ENCODE measurements at regions not wholly inside any gene's neighbourhood (a gene's known extent, or its start where the extent isn't known, plus 50 kb on each side); places are given as distances from the start of the nearest gene placed in this dataset.

DNA sequence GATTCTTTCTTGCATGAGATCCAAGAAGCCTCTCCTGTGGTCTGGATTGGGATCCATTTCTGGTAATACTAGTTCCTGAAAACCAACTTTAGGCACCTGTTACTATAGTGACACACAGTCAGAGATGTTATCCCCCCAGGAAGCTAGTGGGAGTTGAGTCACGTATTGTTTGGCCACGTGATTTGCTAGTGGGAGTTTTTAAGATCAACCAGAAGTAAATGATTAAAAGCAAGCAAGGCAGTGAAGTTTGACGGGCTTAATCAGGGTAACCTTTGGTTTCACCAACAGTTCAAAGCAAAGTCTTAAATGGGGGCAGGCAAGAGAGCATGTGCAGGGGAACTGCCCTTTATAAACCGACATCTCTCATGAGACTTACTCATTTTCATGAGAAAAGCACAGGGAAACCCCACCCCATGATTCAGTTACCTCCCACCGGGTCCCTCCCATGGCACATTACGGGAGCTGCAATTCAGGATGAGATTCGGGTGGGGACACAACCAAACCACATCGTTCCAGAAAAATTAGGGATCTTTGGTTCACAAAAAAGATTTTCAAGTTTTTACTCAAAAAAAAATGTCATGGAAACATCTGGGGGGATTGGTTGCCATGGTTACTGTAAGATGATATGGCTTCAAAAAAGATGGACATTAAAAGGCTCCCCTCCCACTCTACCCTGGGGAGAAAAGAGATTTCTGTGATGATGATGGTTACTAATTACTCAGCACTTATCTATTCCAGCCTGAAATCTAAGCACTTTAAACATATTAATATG lies 483.1 kb upstream of the ERCC4 start (continued):
- TF ChIP-seq, protein P1, sequence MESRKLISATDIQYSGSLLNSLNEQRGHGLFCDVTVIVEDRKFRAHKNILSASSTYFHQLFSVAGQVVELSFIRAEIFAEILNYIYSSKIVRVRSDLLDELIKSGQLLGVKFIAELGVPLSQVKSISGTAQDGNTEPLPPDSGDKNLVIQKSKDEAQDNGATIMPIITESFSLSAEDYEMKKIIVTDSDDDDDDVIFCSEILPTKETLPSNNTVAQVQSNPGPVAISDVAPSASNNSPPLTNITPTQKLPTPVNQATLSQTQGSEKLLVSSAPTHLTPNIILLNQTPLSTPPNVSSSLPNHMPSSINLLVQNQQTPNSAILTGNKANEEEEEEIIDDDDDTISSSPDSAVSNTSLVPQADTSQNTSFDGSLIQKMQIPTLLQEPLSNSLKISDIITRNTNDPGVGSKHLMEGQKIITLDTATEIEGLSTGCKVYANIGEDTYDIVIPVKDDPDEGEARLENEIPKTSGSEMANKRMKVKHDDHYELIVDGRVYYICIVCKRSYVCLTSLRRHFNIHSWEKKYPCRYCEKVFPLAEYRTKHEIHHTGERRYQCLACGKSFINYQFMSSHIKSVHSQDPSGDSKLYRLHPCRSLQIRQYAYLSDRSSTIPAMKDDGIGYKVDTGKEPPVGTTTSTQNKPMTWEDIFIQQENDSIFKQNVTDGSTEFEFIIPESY (IDR thresholded peaks at IDR 0.05) = 0 out of 2 replicates have a peak, but pooled peaks have one; percentile 3
- TF ChIP-seq NFYB (IDR thresholded peaks at IDR 0.05; ENCODE audit: insufficient read depth, low read depth, low read length) (no peak), CBX5 (IDR thresholded peaks at IDR 0.05; ENCODE audit: low read depth) (no peak), MTA2 (IDR thresholded peaks at IDR 0.05; ENCODE audit: low read depth) (peak; percentile 90), RFX5 (IDR thresholded peaks at IDR 0.05; ENCODE audit: low read depth, low read length) (no peak), SUZ12 (IDR thresholded peaks at IDR 0.05; ENCODE audit: unreplicated experiment) (no peak), EGR1 (IDR thresholded peaks at IDR 0.05; ENCODE audit: borderline replicate concordance in 1 of 2, low read depth in 2 of 2, low read length in 2 of 2) (0 out of 3 replicates have a peak, but pooled peaks of 1 of the 2 experiments have one; percentile 9), MYB (IDR thresholded peaks at IDR 0.05; ENCODE audit: borderline replicate concordance, low read depth, low read length) (0 out of 2 replicates have a peak, but pooled peaks have one; percentile 72), NRF1 (conservative IDR thresholded peaks at IDR 0.05; ENCODE audit: low read depth, low read length) (no peak), HDGF (IDR thresholded peaks at IDR 0.05) (0 out of 2 replicates have a peak, but pooled peaks have one; percentile 11), IRF5 (IDR thresholded peaks at IDR 0.05; ENCODE audit: borderline replicate concordance) (no peak), TARDBP (IDR thresholded peaks at IDR 0.05; ENCODE audit: borderline replicate concordance) (no peak), IRF4 (IDR thresholded peaks at IDR 0.05; ENCODE audit: low read depth, low read length) (peak; percentile 37; the same call in 1 of the 2 replicates), DPF2 (IDR thresholded peaks at IDR 0.05) (peak; percentile 84), NR2C1 (IDR thresholded peaks at IDR 0.05) (no peak), BCL3 (IDR thresholded peaks at IDR 0.05; ENCODE audit: borderline replicate concordance, insufficient read depth, low read depth, low read length, poor library complexity, severe bottlenecking) (peak; percentile 91)
- TF ChIP-seq, protein P2, sequence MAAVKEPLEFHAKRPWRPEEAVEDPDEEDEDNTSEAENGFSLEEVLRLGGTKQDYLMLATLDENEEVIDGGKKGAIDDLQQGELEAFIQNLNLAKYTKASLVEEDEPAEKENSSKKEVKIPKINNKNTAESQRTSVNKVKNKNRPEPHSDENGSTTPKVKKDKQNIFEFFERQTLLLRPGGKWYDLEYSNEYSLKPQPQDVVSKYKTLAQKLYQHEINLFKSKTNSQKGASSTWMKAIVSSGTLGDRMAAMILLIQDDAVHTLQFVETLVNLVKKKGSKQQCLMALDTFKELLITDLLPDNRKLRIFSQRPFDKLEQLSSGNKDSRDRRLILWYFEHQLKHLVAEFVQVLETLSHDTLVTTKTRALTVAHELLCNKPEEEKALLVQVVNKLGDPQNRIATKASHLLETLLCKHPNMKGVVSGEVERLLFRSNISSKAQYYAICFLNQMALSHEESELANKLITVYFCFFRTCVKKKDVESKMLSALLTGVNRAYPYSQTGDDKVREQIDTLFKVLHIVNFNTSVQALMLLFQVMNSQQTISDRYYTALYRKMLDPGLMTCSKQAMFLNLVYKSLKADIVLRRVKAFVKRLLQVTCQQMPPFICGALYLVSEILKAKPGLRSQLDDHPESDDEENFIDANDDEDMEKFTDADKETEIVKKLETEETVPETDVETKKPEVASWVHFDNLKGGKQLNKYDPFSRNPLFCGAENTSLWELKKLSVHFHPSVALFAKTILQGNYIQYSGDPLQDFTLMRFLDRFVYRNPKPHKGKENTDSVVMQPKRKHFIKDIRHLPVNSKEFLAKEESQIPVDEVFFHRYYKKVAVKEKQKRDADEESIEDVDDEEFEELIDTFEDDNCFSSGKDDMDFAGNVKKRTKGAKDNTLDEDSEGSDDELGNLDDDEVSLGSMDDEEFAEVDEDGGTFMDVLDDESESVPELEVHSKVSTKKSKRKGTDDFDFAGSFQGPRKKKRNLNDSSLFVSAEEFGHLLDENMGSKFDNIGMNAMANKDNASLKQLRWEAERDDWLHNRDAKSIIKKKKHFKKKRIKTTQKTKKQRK (IDR thresholded peaks at IDR 0.05; ENCODE audit: low read depth, low read length) = no peak
- TF ChIP-seq, protein P3, sequence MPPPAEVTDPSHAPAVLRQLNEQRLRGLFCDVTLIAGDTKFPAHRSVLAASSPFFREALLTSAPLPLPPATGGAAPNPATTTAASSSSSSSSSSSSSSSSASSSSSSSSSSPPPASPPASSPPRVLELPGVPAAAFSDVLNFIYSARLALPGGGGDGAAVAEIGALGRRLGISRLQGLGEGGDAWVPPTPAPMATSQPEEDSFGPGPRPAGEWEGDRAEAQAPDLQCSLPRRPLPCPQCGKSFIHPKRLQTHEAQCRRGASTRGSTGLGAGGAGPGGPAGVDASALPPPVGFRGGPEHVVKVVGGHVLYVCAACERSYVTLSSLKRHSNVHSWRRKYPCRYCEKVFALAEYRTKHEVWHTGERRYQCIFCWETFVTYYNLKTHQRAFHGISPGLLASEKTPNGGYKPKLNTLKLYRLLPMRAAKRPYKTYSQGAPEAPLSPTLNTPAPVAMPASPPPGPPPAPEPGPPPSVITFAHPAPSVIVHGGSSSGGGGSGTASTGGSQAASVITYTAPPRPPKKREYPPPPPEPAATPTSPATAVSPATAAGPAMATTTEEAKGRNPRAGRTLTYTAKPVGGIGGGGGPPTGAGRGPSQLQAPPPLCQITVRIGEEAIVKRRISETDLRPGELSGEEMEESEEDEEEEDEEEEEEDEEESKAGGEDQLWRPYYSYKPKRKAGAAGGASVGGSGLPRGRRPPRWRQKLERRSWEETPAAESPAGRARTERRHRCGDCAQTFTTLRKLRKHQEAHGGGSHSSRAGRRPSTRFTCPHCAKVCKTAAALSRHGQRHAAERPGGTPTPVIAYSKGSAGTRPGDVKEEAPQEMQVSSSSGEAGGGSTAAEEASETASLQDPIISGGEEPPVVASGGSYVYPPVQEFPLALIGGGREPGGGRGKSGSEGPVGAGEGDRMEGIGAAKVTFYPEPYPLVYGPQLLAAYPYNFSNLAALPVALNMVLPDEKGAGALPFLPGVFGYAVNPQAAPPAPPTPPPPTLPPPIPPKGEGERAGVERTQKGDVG (CRISPR knock-in tag; IDR thresholded peaks at IDR 0.05) = no peak
